GM19025 (cell line): ENCODE measurements at regions not wholly inside any gene's neighbourhood (a gene's known extent, or its start where the extent isn't known, plus 50 kb on each side); places are given as distances from the start of the nearest gene placed in this dataset.
"Not testable (repeated sequence)": the region's sequence is repeated elsewhere in the genome, so short reads cannot be mapped to it uniquely, and the experiment has no call there.

Experiments
- ATAC-seq: cut with Tn5 transposase; IDR thresholded peaks from one replicate; pipeline ENCODE4 v1.9.1; 2021; ENCODE audit warnings: mild to moderate bottlenecking, low read depth, moderate library complexity; ENCODE audit not compliant: unreplicated experiment

DNA sequence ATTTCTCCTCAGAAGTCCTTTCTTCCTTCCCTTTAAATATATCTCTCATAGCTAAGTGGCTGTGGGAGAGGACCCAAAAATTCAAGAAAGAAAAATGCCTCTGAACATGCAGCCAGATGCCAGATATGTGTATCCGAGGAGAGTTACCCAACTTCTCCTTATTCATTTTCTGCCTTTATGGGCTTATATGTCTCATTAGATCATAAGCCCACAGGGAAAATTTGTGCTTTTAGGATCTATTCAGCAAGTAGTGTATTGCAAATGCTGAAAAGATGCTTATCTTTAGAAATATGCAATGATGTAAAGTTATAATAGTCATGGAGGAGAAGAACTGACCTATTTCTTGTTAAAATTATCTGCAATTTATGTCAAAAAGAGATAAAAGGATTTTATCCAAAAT lies 371.8 kb upstream of the NOCT start:
- ATAC-seq = no peak

DNA sequence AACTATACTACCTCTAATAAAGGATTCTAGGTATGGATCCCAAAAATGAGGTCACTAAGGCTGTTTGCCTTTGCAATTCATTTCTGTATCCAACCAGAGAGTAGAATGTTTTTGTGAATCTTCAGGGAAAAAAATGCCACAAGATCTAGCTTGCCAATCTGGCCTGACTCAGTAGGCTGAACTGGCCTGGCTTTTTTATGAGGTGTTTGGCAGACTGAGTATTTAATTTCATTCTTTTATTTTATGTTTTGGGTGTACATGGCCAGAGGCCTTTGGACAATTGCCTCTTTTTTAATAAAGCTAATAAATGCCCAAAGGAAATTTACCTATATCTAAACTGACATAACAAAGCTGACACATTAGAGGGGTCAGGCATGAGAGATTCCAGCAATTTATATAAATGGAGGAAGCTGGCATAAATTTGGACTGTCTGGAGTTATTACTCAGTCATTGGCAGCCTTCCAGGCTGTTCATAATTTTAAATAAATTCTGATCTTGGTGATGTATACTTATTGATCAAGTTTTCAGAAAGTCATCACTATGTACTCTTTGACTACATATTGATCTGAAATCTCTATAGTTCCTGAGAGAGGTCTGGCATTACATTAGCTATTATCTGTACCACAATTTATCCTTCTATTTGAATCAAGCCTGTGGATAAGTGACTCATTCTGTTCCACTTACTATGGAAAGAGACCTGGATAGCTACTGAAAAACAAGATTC lies 376.4 kb upstream of the NOCT start:
- no peak for ATAC-seq

DNA sequence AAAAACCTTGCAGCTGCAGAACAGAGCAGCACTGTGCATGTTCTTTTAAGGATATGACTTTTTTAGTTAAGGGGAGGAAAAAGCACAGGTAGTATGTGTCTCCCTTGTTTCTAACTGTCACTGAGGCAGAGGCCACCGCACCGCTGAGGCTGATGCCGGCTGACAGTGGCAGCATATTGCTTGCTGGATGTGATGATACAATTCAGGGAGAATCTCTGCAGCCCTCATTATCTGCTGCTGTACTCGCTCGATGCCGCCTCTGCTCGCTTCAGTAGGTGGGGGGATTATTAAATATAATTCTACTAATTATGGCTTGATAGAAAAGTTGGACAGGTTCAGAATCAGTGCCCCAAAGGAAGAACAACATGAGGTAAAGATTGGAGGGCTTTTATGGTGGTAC lies 378.8 kb upstream of the NOCT start:
- ATAC-seq = no peak

DNA sequence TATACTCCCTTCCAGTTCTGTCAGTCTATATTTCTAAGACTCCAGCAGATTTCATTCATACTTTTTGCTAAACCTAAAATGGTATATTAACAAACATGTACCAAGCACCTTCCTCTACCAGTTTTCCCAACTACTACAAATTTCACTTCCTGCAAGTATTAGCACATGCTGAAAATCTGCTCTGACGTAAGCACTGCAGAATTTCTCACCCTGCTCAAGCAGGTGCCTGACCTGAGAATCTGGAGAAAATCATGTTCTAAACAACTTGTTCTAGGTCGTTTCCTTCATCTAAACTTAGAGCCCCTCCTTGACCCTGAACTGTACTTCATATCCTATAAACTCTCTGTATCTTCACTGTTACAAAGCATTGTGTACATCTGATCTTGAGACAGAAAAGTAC lies 380.7 kb upstream of the NOCT start:
- no peak for ATAC-seq

GRCh38 chr4:138633580-138633904 lies 382.0 kb upstream of the NOCT start:
- no peak for ATAC-seq

GRCh38 chr4:138632856-138633579 lies 382.6 kb upstream of the NOCT start:
- no peak for ATAC-seq

DNA sequence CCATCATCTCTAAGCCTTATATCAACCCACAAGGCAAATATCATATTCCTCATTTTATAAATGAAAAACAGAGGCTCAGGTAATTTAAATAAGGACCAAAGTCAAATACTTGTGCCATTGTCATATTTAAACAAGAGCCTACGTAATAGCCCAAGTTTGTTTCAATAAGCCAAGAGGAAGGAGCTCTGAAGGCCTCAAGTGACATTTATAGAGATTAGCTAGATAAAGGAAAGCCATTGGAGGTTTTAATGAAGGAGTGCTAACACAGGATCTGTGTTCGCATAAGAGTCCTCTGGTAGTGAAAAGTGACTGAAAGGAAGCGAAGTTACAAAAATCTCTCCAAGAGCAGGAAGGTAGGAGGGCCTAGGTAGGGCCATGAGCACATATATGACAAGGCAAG lies 384.9 kb upstream of the NOCT start:
- no peak for ATAC-seq

GRCh38 chr4:138629669-138630068 lies 385.9 kb upstream of the NOCT start:
- no peak for ATAC-seq

GRCh38 chr4:138627096-138627495 lies 384.9 kb upstream of the SLC7A11 start:
- no peak for ATAC-seq

- not testable (repeated sequence) for ATAC-seq
Measured at GRCh38 chr4:138622362-138622761, 380.2 kb upstream of the SLC7A11 start.

GRCh38 chr4:138616775-138617174 lies 374.6 kb upstream of the SLC7A11 start:
- ATAC-seq = no peak

GRCh38 chr4:138614398-138615142 lies 372.4 kb upstream of the SLC7A11 start:
- ATAC-seq = no peak

DNA sequence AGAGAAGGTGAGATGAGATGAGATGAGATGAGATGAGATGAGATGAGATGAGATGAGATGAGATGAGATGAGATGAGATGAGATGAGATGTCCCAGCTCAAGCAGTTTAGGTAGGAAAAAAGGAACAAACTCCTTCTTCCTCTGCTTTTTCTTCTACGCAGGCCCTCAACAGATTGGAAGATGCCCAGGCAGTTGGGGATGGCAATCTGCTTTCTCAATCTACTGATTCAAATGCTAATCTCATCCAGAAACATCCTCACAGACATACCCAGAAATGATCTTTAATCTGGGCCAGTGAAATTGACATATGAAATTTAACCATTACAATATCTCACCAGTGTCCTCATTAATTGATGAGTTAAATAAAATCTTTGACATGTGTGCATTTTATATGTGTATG lies 370.3 kb upstream of the SLC7A11 start:
- no peak for ATAC-seq

DNA sequence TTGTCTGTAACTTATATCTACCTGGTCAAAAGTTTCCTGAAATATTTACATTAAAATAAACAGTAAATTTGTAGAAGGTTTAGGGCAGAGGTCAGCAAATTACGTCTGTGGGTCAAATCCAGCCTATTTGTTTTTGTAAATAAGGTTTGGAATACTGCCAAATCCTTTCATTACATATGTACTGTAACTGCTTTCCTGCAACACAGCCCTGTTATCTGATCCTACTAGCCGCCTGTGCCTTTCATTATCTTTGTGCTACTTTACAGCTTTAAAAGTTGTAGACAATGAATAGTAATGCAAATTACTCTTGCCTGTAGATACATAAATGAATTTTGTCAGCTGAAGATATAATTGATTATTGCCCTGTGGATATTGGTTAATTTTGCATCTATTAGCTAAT lies 369.6 kb upstream of the SLC7A11 start:
- ATAC-seq = no peak

DNA sequence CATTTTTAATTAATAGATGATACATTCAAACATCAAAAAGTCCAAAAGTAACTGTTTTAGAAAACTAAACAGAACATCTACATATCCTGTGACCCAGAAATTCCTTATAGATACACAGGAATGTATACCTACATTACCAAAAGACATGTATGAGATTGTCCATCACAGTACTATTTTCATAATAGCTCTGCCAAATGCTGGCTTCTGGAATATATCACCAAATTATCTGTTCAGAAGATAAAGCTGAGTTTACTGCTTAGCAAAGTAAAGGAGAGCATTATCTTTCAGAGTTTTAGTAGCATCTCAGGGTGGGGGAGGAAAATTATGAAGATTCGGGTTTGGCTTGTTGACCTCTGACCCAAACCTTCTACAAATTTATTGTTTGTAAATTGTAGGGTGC lies 368.9 kb upstream of the SLC7A11 start:
- ATAC-seq = no peak

DNA sequence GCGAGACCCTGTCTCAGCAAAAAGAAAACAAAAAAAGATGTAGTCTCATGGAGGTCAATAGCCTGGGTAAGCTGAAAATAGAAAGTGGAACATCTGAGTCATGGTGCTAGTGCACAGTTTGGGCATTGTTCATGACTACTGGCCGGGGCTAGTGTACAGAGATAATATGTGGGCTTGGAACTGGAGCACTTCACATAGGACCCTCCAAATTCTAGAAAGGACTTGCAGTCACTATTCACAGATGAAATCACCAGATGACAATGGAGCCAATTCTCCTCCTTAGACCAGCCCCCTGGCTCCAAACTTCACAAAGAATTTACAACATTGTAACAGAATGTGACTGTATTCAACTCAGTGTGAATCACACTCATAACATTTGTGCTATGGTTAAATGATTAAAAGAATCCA lies 367.8 kb upstream of the SLC7A11 start:
- ATAC-seq = peak; percentile 85

DNA sequence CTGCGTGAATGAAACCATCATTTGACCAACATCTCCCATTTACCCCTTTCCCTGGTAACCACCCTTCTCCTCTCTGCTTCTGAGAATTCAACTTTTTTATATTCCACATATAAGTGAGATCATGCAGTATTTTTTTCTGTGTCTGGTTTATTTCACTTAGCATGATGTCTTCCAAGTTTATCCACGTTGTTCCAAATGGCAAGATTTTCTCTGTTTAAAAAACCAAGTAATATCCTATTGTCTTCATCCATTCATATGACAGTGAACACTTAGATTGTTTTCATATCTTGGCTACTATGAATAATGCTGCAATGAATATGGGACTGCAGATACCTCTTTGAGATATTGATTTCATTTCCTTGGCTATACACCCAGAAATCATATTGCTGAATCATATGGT lies 362.4 kb upstream of the SLC7A11 start:
- ATAC-seq = no peak

DNA sequence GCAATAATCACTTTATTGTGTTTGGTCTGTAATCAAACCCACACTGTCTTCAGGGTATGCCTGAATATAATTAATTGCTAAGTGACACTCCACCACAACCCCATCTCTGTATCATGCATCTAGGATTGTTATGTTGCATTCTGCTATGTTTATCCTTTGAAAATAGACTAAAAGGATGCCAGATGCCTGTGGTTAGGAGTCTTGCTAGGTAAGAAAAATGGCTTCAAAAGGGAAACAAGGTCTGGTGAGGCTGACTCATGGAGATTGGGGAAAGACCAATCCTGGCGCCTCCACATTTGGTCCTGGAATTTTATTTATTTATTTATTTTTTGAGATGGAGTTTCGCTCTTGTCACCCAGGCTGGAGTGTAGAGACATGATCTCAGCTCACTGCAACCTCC lies 360.5 kb upstream of the SLC7A11 start:
- no peak for ATAC-seq

DNA sequence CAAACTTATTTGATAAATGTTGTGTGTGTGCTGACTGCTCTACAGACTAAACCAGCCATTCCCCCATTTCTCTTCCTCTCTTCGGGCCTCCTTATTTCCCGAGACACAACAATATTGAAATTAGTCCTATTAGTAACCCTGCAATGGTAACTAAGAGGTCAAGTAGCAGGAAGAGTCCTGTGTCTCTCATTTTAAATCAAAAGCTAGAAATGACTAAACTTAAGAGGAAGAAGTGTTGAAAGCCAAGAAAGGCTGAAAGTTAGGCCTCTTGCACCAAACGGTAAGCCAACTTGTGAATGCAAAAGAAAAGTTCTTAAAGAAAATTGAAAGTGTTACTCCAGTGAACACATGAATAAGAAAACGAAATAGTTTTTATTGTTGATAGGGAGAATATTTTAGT lies 357.8 kb upstream of the SLC7A11 start:
- no peak for ATAC-seq

DNA sequence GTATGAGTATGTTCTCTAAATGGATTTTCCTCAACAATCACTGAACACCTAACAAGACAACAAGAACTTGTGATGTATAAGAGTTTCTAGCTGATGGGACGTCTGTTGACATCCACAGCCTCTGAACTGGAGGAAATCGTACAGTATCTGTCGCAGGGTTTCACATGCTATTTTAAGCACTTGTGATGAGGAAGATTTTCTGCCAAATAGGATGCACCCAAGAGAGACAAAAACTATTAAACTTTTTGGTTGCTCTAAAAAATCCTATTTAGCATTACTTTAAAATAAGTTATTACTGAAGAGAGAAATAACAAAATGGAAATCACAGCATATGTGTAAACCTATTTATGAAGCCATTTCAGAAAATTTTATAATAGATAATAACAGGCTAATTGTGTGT lies 356.1 kb upstream of the SLC7A11 start:
- ATAC-seq = no peak

GRCh38 chr4:138596896-138597295 lies 354.7 kb upstream of the SLC7A11 start:
- no peak for ATAC-seq
